Breast epithelium (tissue), 4 donors: ENCODE measurements at regions not wholly inside any gene's neighbourhood (a gene's known extent, or its start where the extent isn't known, plus 50 kb on each side); places are given as distances from the start of the nearest gene placed in this dataset.

ENCODE experiments used
- DNase-seq, 2 donors: peaks; one replicate each; pipeline ENCODE4 v3.0.0-alpha.2; 2019; ENCODE audit warnings: low spot score in 2 of 2
- H3K27ac ChIP-seq, 2 donors: fragments of 200-600 bp; sonication (generic) in 1 of 2; one replicate each; pipeline ENCODE4 v1.5.1; 2016 to 2019; ENCODE audit warnings: mild to moderate bottlenecking in 1 of 2
- H3K27me3 ChIP-seq, 2 donors: fragments of 200-600 bp; sonication (generic) in 1 of 2; one replicate each; pipeline versions ENCODE4 v1.5.1 to v1.6.0; 2017 to 2019; ENCODE audit warnings: control low read depth in 1 of 2, mild to moderate bottlenecking in 1 of 2
- H3K36me3 ChIP-seq: fragments of 200-600 bp; one replicate; pipeline ENCODE4 v1.5.1; 2019
- H3K4me1 ChIP-seq, 2 donors: fragments of 200-600 bp; sonication (generic); one replicate each; pipeline ENCODE4 v1.5.1; 2016 to 2019; ENCODE audit warnings: control low read depth in 1 of 2
- H3K4me3 ChIP-seq, 3 donors: fragments of 200-600 bp; sonication (generic); 1 replicate in 2 of 3; 2 replicates in 1 of 3; pipeline ENCODE4 v1.5.1; 2016 to 2019; ENCODE audit warnings: mild to moderate bottlenecking in 3 of 3, moderate library complexity in 2 of 3
- H3K9me3 ChIP-seq, 2 donors: fragments of 200-600 bp; sonication (generic) in 1 of 2; one replicate each; pipeline ENCODE4 v1.5.1; 2016 to 2019; ENCODE audit warnings: control low read depth in 1 of 2
- CTCF ChIP-seq, 3 donors: fragments of 450-650 bp; IDR thresholded peaks; one replicate each; pipeline ENCODE4 v1.5.1; 2016 to 2017; ENCODE audit warnings: antibody characterized with exemption in 3 of 3, mild to moderate bottlenecking in 3 of 3, moderate library complexity in 3 of 3
- POLR2A ChIP-seq: fragments of 450-650 bp; IDR thresholded peaks from one replicate; pipeline ENCODE4 v1.6.1; 2016; ENCODE audit warnings: antibody characterized with exemption, mild to moderate bottlenecking, moderate library complexity
- POLR2AphosphoS5 ChIP-seq, 3 donors: sonication (generic); formaldehyde crosslinking; IDR thresholded peaks; one replicate each; pipeline ENCODE4 v1.6.1; 2017; ENCODE audit warnings: antibody characterized with exemption in 3 of 3
- intact Hi-C: fragments of 100-400 bp; cut with DNase I; formaldehyde crosslinking; loops from one replicate; pipeline ENCODE4 v1.15.1; 2023; ENCODE audit warnings: low total_unique reads

- Histone ChIP-seq H3K36me3 (no peaks in the 10 kb centered on the region), H3K4me3 (no peak overlapping the region), H3K4me1 (no peaks in the 10 kb centered on the region), H3K27me3 (no peaks in the 10 kb centered on the region), H3K9me3 (no peaks in the 10 kb centered on the region), H3K27ac (no peak overlapping the region)
- TF ChIP-seq POLR2AphosphoS5 (IDR thresholded peaks at IDR 0.05) (no peak), CTCF (IDR thresholded peaks at IDR 0.05) (no peak), POLR2A (no peak)
- DNase-seq = no peak
- intact Hi-C loops = no loop called here
These were observed 1112.1 kb upstream of the AGA start for GRCh38 chr4:178554352-178554751.

- Histone ChIP-seq H3K4me1 (no peaks in the 10 kb centered on the region), H3K36me3 (no peaks in the 10 kb centered on the region), H3K27me3 (no peaks in the 10 kb centered on the region), H3K27ac (no peak overlapping the region), H3K9me3 (no peaks in the 10 kb centered on the region), H3K4me3 (no peak overlapping the region)
- no peak for DNase-seq
- TF ChIP-seq CTCF (IDR thresholded peaks at IDR 0.05) (no peak), POLR2A (no peak), POLR2AphosphoS5 (IDR thresholded peaks at IDR 0.05) (no peak)
- intact Hi-C loops = no loop called here
These were observed 1114.6 kb upstream of the AGA start for GRCh38 chr4:178556796-178557195.

- intact Hi-C loops = no loop called here
- TF ChIP-seq POLR2AphosphoS5 (IDR thresholded peaks at IDR 0.05) = no peak
These were observed 1135.7 kb upstream of the AGA start for GRCh38 chr4:178577933-178578332.

GRCh38 chr4:178595500-178596138, 1153.4 kb upstream of the AGA start:
- intact Hi-C loops = no loop called here
- TF ChIP-seq CTCF (IDR thresholded peaks at IDR 0.05) (no peak), POLR2AphosphoS5 (IDR thresholded peaks at IDR 0.05) (no peak), POLR2A (no peak)

More at GRCh38 chr4:178577933-178578332, 1135.7 kb upstream of the AGA start:
- Histone ChIP-seq H3K27me3 (no peaks in the 10 kb centered on the region), H3K4me3 (no peak overlapping the region), H3K9me3 (no peaks in the 10 kb centered on the region), H3K4me1 (no peaks in the 10 kb centered on the region), H3K36me3 (no peaks in the 10 kb centered on the region), H3K27ac (no peak overlapping the region)
- no peak for DNase-seq

GRCh38 chr4:178598672-178599071, 1156.4 kb upstream of the AGA start:
- Histone ChIP-seq H3K4me3 (no peak overlapping the region), H3K4me1 (no peaks in the 10 kb centered on the region), H3K27me3 (no peaks in the 10 kb centered on the region), H3K27ac (no peak overlapping the region), H3K9me3 (peaks cover 0 to 28% of the 10 kb centered on the region in 2 donors), H3K36me3 (no peaks in the 10 kb centered on the region)
- TF ChIP-seq POLR2A = no peak
- no peak for TF ChIP-seq POLR2AphosphoS5 (IDR thresholded peaks at IDR 0.05)
- TF ChIP-seq CTCF (IDR thresholded peaks at IDR 0.05) = no peak
- intact Hi-C loops = no loop called here
- DNase-seq = no peak

More at GRCh38 chr4:178595500-178596138, 1153.4 kb upstream of the AGA start:
- no peak for DNase-seq
- Histone ChIP-seq H3K36me3 (no peaks in the 10 kb centered on the region), H3K4me3 (no peak overlapping the region), H3K9me3 (peaks cover 0 to 24% of the 10 kb centered on the region in 2 donors), H3K27ac (no peak overlapping the region), H3K4me1 (no peaks in the 10 kb centered on the region), H3K27me3 (no peaks in the 10 kb centered on the region)
